Esophagus squamous epithelium (tissue), 4 donors: ENCODE measurements at regions not wholly inside any gene's neighbourhood (a gene's known extent, or its start where the extent isn't known, plus 50 kb on each side); places are given as distances from the start of the nearest gene placed in this dataset.
"Not testable (repeated sequence)": the region's sequence is repeated elsewhere in the genome, so short reads cannot be mapped to it uniquely, and the experiment has no call there.

Source experiments
- CTCF ChIP-seq, 6 experiments: fragments of 450-650 bp in 4 of 6; fragments of 200-600 bp in 2 of 6; sonication (generic) in 2 of 6; IDR thresholded peaks; one replicate each; pipeline ENCODE4 v1.5.1; 2016 to 2019; ENCODE audit warnings: antibody characterized with exemption in 6 of 6, mild to moderate bottlenecking in 4 of 6, moderate library complexity in 4 of 6
- POLR2A ChIP-seq, 4 donors: fragments of 450-650 bp; IDR thresholded peaks; one replicate each; pipeline ENCODE4 v1.6.1; 2017; ENCODE audit warnings: antibody characterized with exemption in 4 of 4, mild to moderate bottlenecking in 4 of 4, moderate library complexity in 3 of 4

DNA sequence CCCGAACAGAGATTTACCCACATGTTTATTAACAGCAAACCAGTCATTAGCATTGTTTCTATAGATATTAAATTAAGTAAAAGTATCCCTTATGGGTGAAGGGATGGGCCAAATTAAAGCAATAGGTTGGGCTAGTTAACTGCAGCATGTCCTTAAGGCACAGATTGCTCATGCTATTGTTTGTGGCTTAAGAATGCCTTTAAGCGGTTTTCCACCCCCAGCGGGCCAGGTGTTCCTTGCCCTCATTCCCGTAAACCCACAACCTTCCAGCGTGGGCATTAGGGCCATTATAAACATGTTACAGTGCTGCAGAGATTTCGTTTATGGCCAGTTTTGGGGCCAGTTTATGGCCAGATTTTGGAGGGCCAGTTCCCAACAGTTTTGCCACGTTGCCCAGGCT lies 245.3 kb upstream of the PROK2 start:
- TF ChIP-seq CTCF, POLR2A (IDR thresholded peaks at IDR 0.05): not testable (repeated sequence)
